ENCODE measurements at regions not wholly inside any gene's neighbourhood (a gene's known extent, or its start where the extent isn't known, plus 50 kb on each side); places are given as distances from the start of the nearest gene placed in this dataset.
"Not testable (repeated sequence)": the region's sequence is repeated elsewhere in the genome, so short reads cannot be mapped to it uniquely, and the experiment has no call there.

DNA sequence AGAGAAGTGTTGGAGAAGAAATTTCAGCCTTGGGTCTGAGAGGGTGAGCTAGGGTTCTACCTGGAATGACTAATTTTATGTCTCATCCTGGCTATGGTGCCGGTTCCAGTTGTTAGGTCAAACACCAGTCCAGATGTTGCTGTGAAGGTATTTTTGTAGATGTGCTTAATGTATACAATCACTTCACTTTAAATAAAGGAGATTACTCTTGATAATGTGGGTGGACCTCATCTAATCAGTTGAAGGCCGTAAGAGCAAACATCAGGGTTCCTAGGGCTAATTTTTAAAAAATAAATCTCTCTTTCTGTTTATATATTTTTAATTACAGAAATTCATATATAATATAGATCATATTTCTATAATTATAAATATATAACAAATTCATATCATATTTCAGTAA lies 90.5 kb upstream of the GDNF start:
- TF ChIP-seq EP300 (IDR thresholded peaks at IDR 0.05) (no peak), POLR2A (IDR thresholded peaks at IDR 0.05) (no peak), POLR2AphosphoS5 (IDR thresholded peaks at IDR 0.05) (no peak)
- TF ChIP-seq, protein P1, sequence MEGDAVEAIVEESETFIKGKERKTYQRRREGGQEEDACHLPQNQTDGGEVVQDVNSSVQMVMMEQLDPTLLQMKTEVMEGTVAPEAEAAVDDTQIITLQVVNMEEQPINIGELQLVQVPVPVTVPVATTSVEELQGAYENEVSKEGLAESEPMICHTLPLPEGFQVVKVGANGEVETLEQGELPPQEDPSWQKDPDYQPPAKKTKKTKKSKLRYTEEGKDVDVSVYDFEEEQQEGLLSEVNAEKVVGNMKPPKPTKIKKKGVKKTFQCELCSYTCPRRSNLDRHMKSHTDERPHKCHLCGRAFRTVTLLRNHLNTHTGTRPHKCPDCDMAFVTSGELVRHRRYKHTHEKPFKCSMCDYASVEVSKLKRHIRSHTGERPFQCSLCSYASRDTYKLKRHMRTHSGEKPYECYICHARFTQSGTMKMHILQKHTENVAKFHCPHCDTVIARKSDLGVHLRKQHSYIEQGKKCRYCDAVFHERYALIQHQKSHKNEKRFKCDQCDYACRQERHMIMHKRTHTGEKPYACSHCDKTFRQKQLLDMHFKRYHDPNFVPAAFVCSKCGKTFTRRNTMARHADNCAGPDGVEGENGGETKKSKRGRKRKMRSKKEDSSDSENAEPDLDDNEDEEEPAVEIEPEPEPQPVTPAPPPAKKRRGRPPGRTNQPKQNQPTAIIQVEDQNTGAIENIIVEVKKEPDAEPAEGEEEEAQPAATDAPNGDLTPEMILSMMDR (IDR thresholded peaks at IDR 0.05): no peak
- no peaks in the 10 kb centered on the region for H3K4me1 ChIP-seq
- no peaks in the 10 kb centered on the region for H3K36me3 ChIP-seq
- no peak overlapping the region for H3K4me3 ChIP-seq
- no peaks in the 10 kb centered on the region for H3K27me3 ChIP-seq
- no peak overlapping the region for H3K27ac ChIP-seq
- 87 to 93% (median 91%) methylated on average over 2 of the region's 2 CpGs for WGBS, 5 donors
- H3K9me3 ChIP-seq: no peaks in the 10 kb centered on the region
- no peak for DNase-seq
- intact Hi-C loops (cut with DNase I; ENCODE audit: low total_unique reads): no loop called here

- intact Hi-C loops (cut with DNase I; ENCODE audit: low total_unique reads): no loop called here
- Histone ChIP-seq H3K4me1 (no peaks in the 10 kb centered on the region), H3K36me3 (no peaks in the 10 kb centered on the region), H3K27me3 (no peaks in the 10 kb centered on the region), H3K9me3 (no peaks in the 10 kb centered on the region), H3K4me3 (no peak overlapping the region), H3K27ac (no peak overlapping the region)
- TF ChIP-seq POLR2AphosphoS5 (IDR thresholded peaks at IDR 0.05): no peak
- TF ChIP-seq EP300 (IDR thresholded peaks at IDR 0.05): no peak
- TF ChIP-seq, protein P1 (IDR thresholded peaks at IDR 0.05): no peak
- TF ChIP-seq POLR2A (IDR thresholded peaks at IDR 0.05): no peak
- no peak for DNase-seq
- 72 to 87% (median 79%) methylated on average over 6 of the region's 6 CpGs for WGBS, 5 donors
Measured at GRCh38 chr5:37929791-37930190, 90.0 kb upstream of the GDNF start.

DNA sequence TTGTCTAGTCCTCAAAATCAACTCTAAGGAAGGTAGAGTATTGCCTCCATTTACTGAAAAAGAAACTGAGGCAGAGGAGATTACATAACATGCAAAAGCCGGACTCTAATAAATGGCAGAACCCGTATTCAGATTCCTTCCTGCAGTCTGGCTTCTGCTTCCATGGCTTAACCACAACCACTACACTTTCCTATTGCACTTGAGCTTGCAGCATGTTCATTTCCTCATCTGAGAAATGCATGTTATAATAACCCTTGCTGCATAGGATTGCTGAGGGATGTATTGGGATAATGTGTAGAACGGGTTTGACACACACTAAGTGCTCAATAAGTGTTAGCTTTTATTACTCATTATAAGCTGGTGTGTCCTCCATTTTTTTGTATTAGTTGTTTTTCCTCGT lies 87.9 kb upstream of the GDNF start:
- H3K9me3 ChIP-seq; H3K4me3 ChIP-seq; H3K27me3 ChIP-seq; H3K4me1 ChIP-seq; DNase-seq; H3K36me3 ChIP-seq; intact Hi-C loops (cut with DNase I; ENCODE audit: low total_unique reads); H3K27ac ChIP-seq: not testable (repeated sequence)
- 72 to 83% (median 73%) methylated on average over 2 to 4 of the region's 4 CpGs for WGBS, 5 donors

DNA sequence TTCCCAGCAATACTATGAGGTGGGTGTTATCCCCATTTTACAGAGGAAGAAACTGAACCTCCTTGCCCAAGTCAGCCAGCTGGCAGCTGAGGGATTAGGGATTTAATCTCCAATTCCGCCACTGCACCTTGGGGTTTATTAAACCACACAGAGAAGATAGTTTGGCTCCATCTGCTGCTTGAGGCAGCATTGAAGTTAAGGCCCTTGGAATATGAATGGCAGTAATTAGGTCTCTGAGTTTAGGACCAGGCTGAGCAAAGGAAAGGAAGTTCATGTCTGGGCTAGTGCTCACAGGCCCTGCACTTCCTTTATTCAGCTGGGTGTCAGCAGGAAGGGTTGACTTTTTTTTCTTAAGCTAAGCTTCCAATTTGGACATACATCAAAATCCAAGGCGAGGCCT lies 86.9 kb upstream of the GDNF start:
- TF ChIP-seq EP300 (IDR thresholded peaks at IDR 0.05): no peak
- no peak for DNase-seq
- intact Hi-C loops (cut with DNase I; ENCODE audit: low total_unique reads): no loop called here
- no peaks in the 10 kb centered on the region for H3K9me3 ChIP-seq
- no peaks in the 10 kb centered on the region for H3K27me3 ChIP-seq
- no peaks in the 10 kb centered on the region for H3K4me1 ChIP-seq
- H3K4me3 ChIP-seq: no peak overlapping the region
- no peaks in the 10 kb centered on the region for H3K36me3 ChIP-seq
- H3K27ac ChIP-seq: no peak overlapping the region
- WGBS, 5 donors: 73 to 90% (median 78%) methylated on average over 2 of the region's 2 CpGs

DNA sequence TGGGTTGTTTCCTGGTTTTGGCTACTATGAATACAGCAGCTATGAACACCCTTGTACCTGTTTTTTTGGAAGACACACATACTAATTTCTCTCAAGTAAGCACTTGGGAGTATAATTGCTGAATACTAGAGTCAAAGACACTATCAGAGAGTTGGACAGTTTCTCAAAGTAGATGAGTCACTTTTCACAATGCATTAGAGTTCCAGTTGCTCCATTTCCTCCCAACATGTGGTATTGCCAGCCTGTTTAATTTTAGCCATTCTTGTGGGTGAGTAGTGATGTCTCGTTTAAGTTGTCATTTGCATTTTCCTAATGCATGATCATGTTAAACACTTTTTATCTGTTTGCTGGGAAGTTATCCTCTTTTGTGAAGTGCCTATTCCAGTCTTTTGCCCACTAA lies 81.6 kb upstream of the GDNF start:
- Histone ChIP-seq H3K27me3 (no peaks in the 10 kb centered on the region), H3K27ac (no peak overlapping the region), H3K9me3 (no peaks in the 10 kb centered on the region), H3K4me3 (no peak overlapping the region), H3K36me3 (no peaks in the 10 kb centered on the region), H3K4me1 (no peaks in the 10 kb centered on the region)
- WGBS, 5 donors: 79 to 92% (median 84%) methylated on average over 1 of the region's 1 CpG
- intact Hi-C loops (cut with DNase I; ENCODE audit: low total_unique reads): no loop called here
- DNase-seq: no peak
- no peak for TF ChIP-seq POLR2AphosphoS5 (IDR thresholded peaks at IDR 0.05)

GRCh38 chr5:37918424-37918823 lies 78.6 kb upstream of the GDNF start:
- no peaks in the 10 kb centered on the region for H3K9me3 ChIP-seq
- no peak overlapping the region for H3K27ac ChIP-seq
- H3K4me1 ChIP-seq: no peaks in the 10 kb centered on the region
- peak in 1 of 2 donors; percentile 80 for DNase-seq
- no peak for TF ChIP-seq POLR2A (IDR thresholded peaks at IDR 0.05)
- no peak overlapping the region for H3K4me3 ChIP-seq
- intact Hi-C loops (cut with DNase I; ENCODE audit: low total_unique reads): no loop called here
- no peaks in the 10 kb centered on the region for H3K36me3 ChIP-seq
- no peaks in the 10 kb centered on the region for H3K27me3 ChIP-seq
- 14 to 38% (median 26%) methylated on average over 1 of the region's 1 CpG for WGBS, 5 donors

GRCh38 chr5:37916525-37916924 lies 76.7 kb upstream of the GDNF start:
- no peak overlapping the region for H3K27ac ChIP-seq
- no peaks in the 10 kb centered on the region for H3K36me3 ChIP-seq
- no peak for DNase-seq
- TF ChIP-seq EP300 (IDR thresholded peaks at IDR 0.05) (no peak), POLR2A (IDR thresholded peaks at IDR 0.05) (no peak), POLR2AphosphoS5 (IDR thresholded peaks at IDR 0.05) (no peak)
- TF ChIP-seq, protein P1 (IDR thresholded peaks at IDR 0.05): no peak
- H3K4me3 ChIP-seq: no peak overlapping the region
- no peaks in the 10 kb centered on the region for H3K4me1 ChIP-seq
- 87 to 92% (median 91%) methylated on average over 5 of the region's 5 CpGs for WGBS, 5 donors
- H3K27me3 ChIP-seq: no peaks in the 10 kb centered on the region
- no peaks in the 10 kb centered on the region for H3K9me3 ChIP-seq
- intact Hi-C loops (cut with DNase I; ENCODE audit: low total_unique reads): no loop called here
